Tibial artery (tissue), 4 donors: ENCODE measurements at regions not wholly inside any gene's neighbourhood (a gene's known extent, or its start where the extent isn't known, plus 50 kb on each side); places are given as distances from the start of the nearest gene placed in this dataset.

Source experiments
- DNase-seq, 2 donors: peaks; one replicate each; pipeline ENCODE4 v3.0.0-alpha.2; 2019
- H3K27ac ChIP-seq, 2 donors: fragments of 200-600 bp; sonication (generic) in 1 of 2; 1 replicate in 1 of 2; 2 replicates in 1 of 2; pipeline ENCODE4 v1.5.1; 2018 to 2019; ENCODE audit warnings: mild to moderate bottlenecking in 1 of 2
- H3K27me3 ChIP-seq, 2 donors: fragments of 200-600 bp; sonication (generic) in 1 of 2; one replicate each; pipeline versions ENCODE4 v1.5.1 to v1.6.0; 2016 to 2019
- H3K36me3 ChIP-seq, 3 donors: fragments of 200-600 bp; sonication (generic) in 2 of 3; one replicate each; pipeline ENCODE4 v1.5.1; 2016 to 2019; ENCODE audit warnings: mild to moderate bottlenecking in 2 of 3
- H3K4me1 ChIP-seq, 4 donors: fragments of 200-600 bp; sonication (generic) in 2 of 4; 1 replicate in 3 of 4; 2 replicates in 1 of 4; pipeline ENCODE4 v1.5.1; 2016 to 2019
- H3K4me3 ChIP-seq, 2 donors: fragments of 200-600 bp; sonication (generic) in 1 of 2; 1 replicate in 1 of 2; 2 replicates in 1 of 2; pipeline ENCODE4 v1.5.1; 2018 to 2019; ENCODE audit warnings: mild to moderate bottlenecking in 2 of 2
- H3K9me3 ChIP-seq, 3 donors: fragments of 200-600 bp; sonication (generic) in 1 of 3; one replicate each; pipeline ENCODE4 v1.5.1; 2016 to 2019
- intact Hi-C: fragments of 100-400 bp; cut with DNase I; formaldehyde crosslinking; loops from one replicate; pipeline ENCODE4 v1.15.0; 2023; ENCODE audit warnings: low total_unique reads
- TF ChIP-seq, protein P1 (sequence below), 2 experiments: fragments of 200-600 bp in 1 of 2; fragments of 450-650 bp in 1 of 2; IDR thresholded peaks; one replicate each; pipeline ENCODE4 v1.5.1; 2017 to 2019; ENCODE audit warnings: antibody characterized with exemption in 2 of 2, mild to moderate bottlenecking in 1 of 2, moderate library complexity in 1 of 2

DNA sequence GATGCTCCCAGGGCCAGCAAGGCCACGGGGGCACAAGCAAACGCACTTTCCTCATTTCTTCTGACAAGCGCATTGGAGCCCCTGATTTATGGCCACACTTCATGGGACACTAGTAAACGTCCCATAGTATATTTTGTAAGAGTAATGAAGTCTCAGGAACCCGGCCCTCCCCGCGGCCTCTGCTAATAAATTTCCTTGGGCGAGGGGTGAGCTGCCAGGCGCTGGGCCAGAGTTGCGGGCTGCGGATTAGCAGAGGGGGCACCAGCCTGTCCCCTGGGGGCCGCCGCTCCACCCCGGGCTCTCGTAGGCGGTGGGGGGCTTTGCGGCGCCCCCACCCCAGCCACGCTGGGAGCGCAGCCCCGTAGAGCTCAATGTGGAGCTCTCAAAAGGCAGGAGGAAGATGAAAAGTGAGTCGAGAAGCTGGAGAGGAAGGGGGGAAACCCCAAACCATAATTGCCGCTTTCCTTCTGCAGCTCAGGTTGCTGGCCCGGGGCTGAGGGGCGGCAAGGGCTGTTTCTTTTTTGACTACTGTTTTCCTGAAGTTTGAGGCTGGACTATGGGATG lies 173.6 kb downstream of the CDC5L start:
- no peaks in the 10 kb centered on the region for H3K9me3 ChIP-seq
- DNase-seq = peak in 1 of 2 donors; percentile 57
- H3K4me1 ChIP-seq = peaks cover 0 to 26% (median 21%) of the 10 kb centered on the region in 4 donors
- peak overlapping the region in 1 of 2 donors; percentile 24 for H3K4me3 ChIP-seq
- no peaks in the 10 kb centered on the region for H3K36me3 ChIP-seq
- peaks cover 0 to 19% of the 10 kb centered on the region in 2 donors for H3K27me3 ChIP-seq
- H3K27ac ChIP-seq = no peak overlapping the region
- TF ChIP-seq, protein P1, sequence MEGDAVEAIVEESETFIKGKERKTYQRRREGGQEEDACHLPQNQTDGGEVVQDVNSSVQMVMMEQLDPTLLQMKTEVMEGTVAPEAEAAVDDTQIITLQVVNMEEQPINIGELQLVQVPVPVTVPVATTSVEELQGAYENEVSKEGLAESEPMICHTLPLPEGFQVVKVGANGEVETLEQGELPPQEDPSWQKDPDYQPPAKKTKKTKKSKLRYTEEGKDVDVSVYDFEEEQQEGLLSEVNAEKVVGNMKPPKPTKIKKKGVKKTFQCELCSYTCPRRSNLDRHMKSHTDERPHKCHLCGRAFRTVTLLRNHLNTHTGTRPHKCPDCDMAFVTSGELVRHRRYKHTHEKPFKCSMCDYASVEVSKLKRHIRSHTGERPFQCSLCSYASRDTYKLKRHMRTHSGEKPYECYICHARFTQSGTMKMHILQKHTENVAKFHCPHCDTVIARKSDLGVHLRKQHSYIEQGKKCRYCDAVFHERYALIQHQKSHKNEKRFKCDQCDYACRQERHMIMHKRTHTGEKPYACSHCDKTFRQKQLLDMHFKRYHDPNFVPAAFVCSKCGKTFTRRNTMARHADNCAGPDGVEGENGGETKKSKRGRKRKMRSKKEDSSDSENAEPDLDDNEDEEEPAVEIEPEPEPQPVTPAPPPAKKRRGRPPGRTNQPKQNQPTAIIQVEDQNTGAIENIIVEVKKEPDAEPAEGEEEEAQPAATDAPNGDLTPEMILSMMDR (IDR thresholded peaks at IDR 0.05) = no peak
- intact Hi-C loops = no loop called here

DNA sequence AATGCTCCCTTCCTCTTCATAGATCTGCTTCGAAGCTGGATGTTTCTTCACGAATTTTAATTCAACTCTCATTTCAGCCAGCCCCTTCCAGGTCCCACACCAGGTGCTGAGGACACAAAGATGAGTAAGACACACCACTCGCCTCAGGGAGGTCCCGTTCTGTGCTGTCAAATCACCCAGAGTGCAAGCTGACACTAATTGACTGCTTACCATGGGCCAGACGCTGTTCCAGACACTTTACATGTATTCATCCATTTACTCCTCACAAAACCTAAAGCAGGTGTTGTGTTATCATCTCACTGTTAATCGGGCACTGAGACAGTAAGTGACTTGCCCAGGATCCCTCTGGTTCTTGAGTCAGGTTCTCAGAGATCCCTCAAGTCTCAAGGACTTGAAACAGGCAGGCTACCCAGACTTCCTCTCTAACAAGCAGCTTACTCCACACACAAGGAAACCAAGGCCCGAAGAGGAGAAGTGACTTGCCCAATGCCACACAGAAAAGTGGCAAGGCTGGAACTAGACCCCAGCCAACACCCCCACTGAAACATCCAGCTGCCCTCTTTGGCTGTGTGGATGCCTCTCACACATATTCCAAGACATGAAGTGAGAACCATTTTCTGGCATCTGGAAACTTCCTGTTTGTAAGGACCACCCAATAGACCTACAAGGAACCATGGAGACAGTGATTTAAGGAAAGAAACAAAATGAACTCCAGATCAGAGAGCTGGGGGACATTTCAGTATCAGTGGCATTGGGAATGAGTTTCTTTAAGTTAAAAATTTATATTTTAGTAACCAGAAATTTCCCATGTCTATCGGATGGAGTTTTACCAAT lies 174.5 kb downstream of the CDC5L start:
- Histone ChIP-seq H3K4me1 (peaks cover 0 to 26% (median 21%) of the 10 kb centered on the region in 4 donors), H3K27me3 (peaks cover 0 to 19% of the 10 kb centered on the region in 2 donors), H3K36me3 (no peaks in the 10 kb centered on the region), H3K9me3 (no peaks in the 10 kb centered on the region), H3K27ac (no peak overlapping the region), H3K4me3 (no peak overlapping the region)
- DNase-seq = peak in 1 of 2 donors; percentile 17
- intact Hi-C loops = no loop called here
- TF ChIP-seq, protein P1 (IDR thresholded peaks at IDR 0.05) = no peak

GRCh38 chr6:44563397-44563796 lies 175.9 kb downstream of the CDC5L start:
- H3K4me3 ChIP-seq = no peak overlapping the region
- H3K9me3 ChIP-seq = no peaks in the 10 kb centered on the region
- intact Hi-C loops = no loop called here
- DNase-seq = no peak
- no peak overlapping the region for H3K27ac ChIP-seq
- TF ChIP-seq, protein P1 (IDR thresholded peaks at IDR 0.05) = no peak
- no peaks in the 10 kb centered on the region for H3K36me3 ChIP-seq
- peaks cover 0 to 14% of the 10 kb centered on the region in 2 donors for H3K27me3 ChIP-seq
- peaks cover 0 to 24% (median 19%) of the 10 kb centered on the region in 4 donors for H3K4me1 ChIP-seq

- no peak overlapping the region for H3K27ac ChIP-seq
- no peak overlapping the region for H3K4me3 ChIP-seq
- no peaks in the 10 kb centered on the region for H3K9me3 ChIP-seq
- no peaks in the 10 kb centered on the region for H3K36me3 ChIP-seq
- TF ChIP-seq, protein P1 (IDR thresholded peaks at IDR 0.05) = no peak
- intact Hi-C loops = no loop called here
- peaks cover 0 to 20% (median 16%) of the 10 kb centered on the region in 4 donors for H3K4me1 ChIP-seq
- H3K27me3 ChIP-seq = peaks cover 0 to 10% of the 10 kb centered on the region in 2 donors
- no peak for DNase-seq
Observed at GRCh38 chr6:44564906-44565524, 177.5 kb downstream of the CDC5L start.

DNA sequence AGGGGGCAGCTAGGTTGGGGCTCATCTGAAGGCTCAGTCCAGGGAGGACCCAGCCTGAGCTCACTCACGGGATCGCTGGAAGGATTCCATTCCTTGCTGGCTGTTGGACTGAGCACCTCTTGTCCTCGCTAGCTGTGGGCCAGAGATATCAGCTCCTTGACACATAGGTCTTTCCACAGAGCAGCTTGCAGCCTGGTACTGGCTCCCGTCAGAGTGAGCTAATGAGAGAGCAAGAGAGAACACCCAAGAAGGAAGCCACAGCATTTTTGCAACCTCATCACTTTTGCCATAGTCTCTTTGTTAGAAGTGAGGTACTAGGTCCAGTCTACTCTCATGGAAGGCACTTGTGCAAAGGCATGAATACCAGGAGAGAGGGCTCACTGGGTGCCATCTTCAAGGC lies 179.9 kb downstream of the CDC5L start:
- intact Hi-C loops = no loop called here
- TF ChIP-seq, protein P1 (IDR thresholded peaks at IDR 0.05) = no peak
- DNase-seq = peak in 1 of 2 donors; percentile 38

More for the DNA sequence above, 179.9 kb downstream of the CDC5L start:
- H3K4me1 ChIP-seq = peaks cover 0 to 15% (median 13%) of the 10 kb centered on the region in 4 donors
- H3K27me3 ChIP-seq = no peaks in the 10 kb centered on the region
- no peaks in the 10 kb centered on the region for H3K36me3 ChIP-seq
- no peaks in the 10 kb centered on the region for H3K9me3 ChIP-seq
- H3K27ac ChIP-seq = no peak overlapping the region
- no peak overlapping the region for H3K4me3 ChIP-seq
